Stimulated activated naive CD8-positive, alpha-beta T cell treated with anti-CD3 and anti-CD28 coated beads, Interleukin-15, amount 100 ng/mL, for 72 hours (primary cell): ENCODE measurements at regions not wholly inside any gene's neighbourhood (a gene's known extent, or its start where the extent isn't known, plus 50 kb on each side); places are given as distances from the start of the nearest gene placed in this dataset.
A peak's percentile ranks its signal among the peaks of the same experiment; 100 is the strongest.

Experiments
- ATAC-seq: fragments of 150-1000 bp; cut with Tn5 transposase; 2 replicates; pipeline ENCODE4 v1.10.0; 2021; ENCODE audit warnings: mild to moderate bottlenecking, moderate library complexity
- DNase-seq, 2 donors: peaks; one replicate each; pipeline ENCODE4 v3.0.0; 2021 to 2022
- H3K27ac Mint-ChIP-seq, 2 donors: one replicate each; pipeline ENCODE4 v1.8.0; 2022; ENCODE audit warnings: mild to moderate bottlenecking in 2 of 2, mixed read lengths in 2 of 2, moderate library complexity in 2 of 2
- H3K27me3 Mint-ChIP-seq: one replicate; pipeline ENCODE4 v1.8.0; 2022; ENCODE audit warnings: mixed read lengths
- H3K4me1 Mint-ChIP-seq: one replicate; pipeline ENCODE4 v1.8.0; 2022; ENCODE audit warnings: mild to moderate bottlenecking, mixed read lengths
- H3K4me3 Mint-ChIP-seq, 2 donors: one replicate each; pipeline ENCODE4 v1.8.0; 2022; ENCODE audit warnings: mild to moderate bottlenecking in 2 of 2, mixed read lengths in 2 of 2, moderate library complexity in 1 of 2
- H3K9me3 Mint-ChIP-seq, 2 donors: one replicate each; pipeline ENCODE4 v1.8.0; 2022; ENCODE audit warnings: mixed read lengths in 2 of 2

DNA sequence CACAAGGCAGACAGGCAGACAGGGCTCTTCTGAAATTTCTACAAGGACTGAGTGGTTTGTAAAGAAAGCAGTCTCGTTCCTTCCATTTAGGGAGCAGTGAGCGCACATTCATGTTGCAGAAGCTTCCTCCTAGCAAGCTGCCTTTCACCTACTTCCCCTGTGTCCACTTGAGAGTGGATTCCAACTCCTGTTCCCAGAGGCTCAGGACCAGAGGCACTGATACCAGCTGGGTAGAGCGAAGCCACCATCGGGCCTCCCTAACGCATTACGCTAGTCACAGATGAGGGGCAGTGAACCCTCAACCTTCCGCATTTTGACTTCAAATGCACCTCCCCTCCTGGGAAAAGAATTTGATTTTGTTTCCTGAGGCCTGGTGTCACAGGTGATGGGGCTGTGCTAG, 215.8 kb downstream of the SIPA1L2 start:
- no peak overlapping the region for H3K4me3 Mint-ChIP-seq
- peaks cover 7% of the 10 kb centered on the region for H3K27me3 Mint-ChIP-seq
- no peaks in the 10 kb centered on the region for H3K4me1 Mint-ChIP-seq
- peaks cover 4 to 6% of the 10 kb centered on the region in 2 donors for H3K9me3 Mint-ChIP-seq
- ATAC-seq = no peak
- no peak overlapping the region for H3K27ac Mint-ChIP-seq
- DNase-seq = no peak

DNA sequence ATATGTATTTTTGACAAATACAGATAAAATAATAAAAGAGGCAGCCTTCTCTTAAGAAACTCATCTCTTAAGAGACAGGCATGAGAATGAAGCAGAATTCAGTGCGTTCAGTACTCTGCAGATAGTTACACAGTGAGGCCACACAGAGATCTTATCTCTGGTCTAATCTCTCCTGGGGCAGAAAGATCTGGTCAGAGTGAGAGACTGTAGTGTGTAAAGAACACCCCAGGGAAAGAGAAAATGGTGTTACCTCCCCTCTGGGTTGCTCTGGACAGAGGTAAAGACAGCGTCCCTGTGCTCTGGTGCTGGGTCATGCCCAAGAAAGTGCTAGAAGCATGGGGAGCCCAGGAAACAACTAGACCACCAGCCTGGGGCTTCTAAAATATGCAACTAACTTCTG, 216.3 kb downstream of the SIPA1L2 start:
- Mint-ChIP-seq H3K9me3 (peaks cover 4 to 7% of the 10 kb centered on the region in 2 donors), H3K4me1 (no peaks in the 10 kb centered on the region), H3K27me3 (peaks cover 7% of the 10 kb centered on the region), H3K27ac (no peak overlapping the region), H3K4me3 (no peak overlapping the region)
- DNase-seq (no peak), ATAC-seq (no peak)

DNA sequence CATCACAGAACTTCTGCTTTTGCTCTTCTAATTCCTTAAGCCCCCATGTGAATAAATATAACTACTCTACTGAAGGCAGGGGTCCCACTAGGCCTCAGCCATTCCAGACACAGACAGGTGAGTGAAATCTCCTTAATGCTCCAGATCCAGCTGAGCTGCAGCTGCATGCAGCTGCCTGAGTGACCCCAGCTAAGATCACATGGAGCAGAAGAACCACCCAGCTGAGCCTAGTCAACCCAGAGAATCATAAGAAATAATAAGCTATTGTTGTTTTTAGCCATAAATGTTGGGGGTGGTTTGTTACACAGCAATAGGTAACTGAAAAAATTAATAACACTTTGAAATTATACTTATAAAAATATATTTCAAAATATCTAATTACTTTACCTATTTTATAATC, 220.3 kb downstream of the SIPA1L2 start:
- no peaks in the 10 kb centered on the region for H3K27me3 Mint-ChIP-seq
- H3K9me3 Mint-ChIP-seq = peaks cover 4 to 7% of the 10 kb centered on the region in 2 donors
- H3K4me3 Mint-ChIP-seq = no peak overlapping the region
- DNase-seq = no peak
- no peak for ATAC-seq
- H3K27ac Mint-ChIP-seq = no peak overlapping the region
- no peaks in the 10 kb centered on the region for H3K4me1 Mint-ChIP-seq

DNA sequence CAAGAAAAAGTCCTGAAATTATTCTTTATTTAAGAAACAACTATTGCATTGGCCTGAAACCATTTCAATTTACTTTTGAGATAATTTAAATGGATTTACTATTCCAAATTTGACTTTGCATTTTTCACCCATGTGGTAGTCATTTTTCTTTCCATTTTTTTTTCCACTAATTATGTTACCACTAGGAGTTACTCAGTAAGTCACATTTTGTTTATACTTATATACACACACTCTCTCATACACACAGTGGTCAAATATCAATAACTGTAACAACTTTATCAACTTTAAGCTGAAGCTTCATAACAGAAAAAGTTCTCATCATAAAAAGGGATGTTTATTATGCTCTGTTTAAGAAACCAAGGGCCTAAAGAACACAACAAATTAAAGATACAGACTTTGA, 222.8 kb downstream of the SIPA1L2 start:
- Mint-ChIP-seq H3K27me3 (no peaks in the 10 kb centered on the region), H3K4me3 (no peak overlapping the region), H3K9me3 (peaks cover 4 to 7% of the 10 kb centered on the region in 2 donors), H3K27ac (no peak overlapping the region), H3K4me1 (no peaks in the 10 kb centered on the region)
- no peak for DNase-seq
- ATAC-seq = no peak

DNA sequence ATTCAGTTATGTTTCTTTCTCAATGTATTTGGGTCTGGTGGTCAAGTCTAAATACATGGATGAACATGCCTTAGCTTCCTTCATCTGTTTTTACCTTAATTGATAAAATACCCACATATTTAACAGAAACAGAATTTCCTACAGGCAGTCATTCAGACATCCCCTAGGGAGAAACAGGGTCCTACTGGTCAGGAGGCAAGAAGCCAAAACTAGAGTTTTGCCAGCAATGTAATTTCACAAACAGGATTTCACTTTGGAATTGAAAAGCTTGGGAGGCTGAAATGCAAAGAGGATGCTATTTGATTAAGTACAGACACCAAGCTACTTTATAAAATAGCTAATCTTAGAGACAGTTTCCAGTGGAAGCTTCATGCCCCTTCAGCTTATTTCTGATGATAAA, 224.2 kb downstream of the SIPA1L2 start:
- no peak for ATAC-seq
- no peaks in the 10 kb centered on the region for H3K4me1 Mint-ChIP-seq
- no peak for DNase-seq
- peaks cover 4 to 7% of the 10 kb centered on the region in 2 donors for H3K9me3 Mint-ChIP-seq
- H3K27me3 Mint-ChIP-seq = no peaks in the 10 kb centered on the region
- H3K27ac Mint-ChIP-seq = no peak overlapping the region
- no peak overlapping the region for H3K4me3 Mint-ChIP-seq

DNA sequence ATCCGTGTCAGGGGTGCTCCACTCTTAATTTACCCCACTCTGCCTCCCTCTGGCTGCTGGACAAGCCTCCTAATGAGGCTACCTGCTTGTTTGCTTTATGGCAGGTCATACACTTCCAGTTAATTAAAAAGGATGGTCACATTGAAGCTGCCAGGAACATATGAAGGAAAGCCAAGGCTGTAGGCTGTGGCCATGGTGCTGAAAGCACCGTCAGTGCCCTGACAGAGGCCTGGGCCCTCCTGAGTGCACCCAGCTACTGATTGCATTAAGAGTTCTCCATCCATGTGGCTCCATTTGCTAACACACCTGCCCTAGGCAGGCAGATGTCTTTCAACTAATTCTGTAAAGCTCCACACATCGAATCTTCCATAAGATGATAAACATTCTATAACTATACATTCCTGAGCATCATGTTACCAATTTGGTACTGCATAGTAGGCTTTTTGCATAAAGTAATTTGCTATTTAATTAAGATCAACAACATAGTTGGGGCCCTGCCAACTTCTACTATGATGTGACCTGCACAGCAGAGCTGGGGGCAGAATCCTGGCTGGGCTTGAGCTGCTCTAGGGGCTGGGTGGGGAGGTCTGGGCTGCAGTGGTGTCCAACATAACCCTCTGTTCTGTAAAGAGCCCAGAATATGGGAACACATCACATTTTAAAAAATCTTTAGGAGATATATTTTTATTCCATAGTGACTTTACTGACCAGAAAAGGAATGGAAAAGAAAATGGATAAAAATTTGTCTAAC, 224.8 kb downstream of the SIPA1L2 start:
- Mint-ChIP-seq H3K27ac (no peak overlapping the region), H3K4me1 (no peaks in the 10 kb centered on the region), H3K27me3 (no peaks in the 10 kb centered on the region), H3K9me3 (peaks cover 4 to 7% of the 10 kb centered on the region in 2 donors), H3K4me3 (no peak overlapping the region)
- DNase-seq (no peak), ATAC-seq (no peak)

DNA sequence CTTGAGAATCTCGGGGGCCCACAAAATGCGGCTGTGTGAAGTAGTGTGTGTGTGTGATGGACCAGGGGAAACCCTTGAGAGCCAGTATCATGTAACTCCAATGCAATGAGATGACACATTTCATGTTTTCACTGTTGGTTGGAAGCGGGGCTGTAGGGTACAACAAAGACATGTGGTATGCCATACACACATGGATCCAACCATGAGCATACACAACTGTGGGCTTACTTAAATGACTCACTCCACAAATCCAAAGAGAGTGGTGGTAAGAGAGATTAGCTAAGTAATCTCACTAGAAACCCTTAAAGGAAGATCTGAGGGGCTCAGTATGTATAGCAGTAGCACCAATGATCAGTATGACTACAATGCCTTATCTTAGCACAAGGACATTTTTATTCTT, 225.7 kb downstream of the SIPA1L2 start:
- no peak overlapping the region for H3K27ac Mint-ChIP-seq
- peaks cover 0 to 3% of the 10 kb centered on the region in 2 donors for H3K9me3 Mint-ChIP-seq
- H3K27me3 Mint-ChIP-seq = no peaks in the 10 kb centered on the region
- H3K4me3 Mint-ChIP-seq = no peak overlapping the region
- H3K4me1 Mint-ChIP-seq = no peaks in the 10 kb centered on the region
- no peak for DNase-seq
- peak; percentile 58 for ATAC-seq

DNA sequence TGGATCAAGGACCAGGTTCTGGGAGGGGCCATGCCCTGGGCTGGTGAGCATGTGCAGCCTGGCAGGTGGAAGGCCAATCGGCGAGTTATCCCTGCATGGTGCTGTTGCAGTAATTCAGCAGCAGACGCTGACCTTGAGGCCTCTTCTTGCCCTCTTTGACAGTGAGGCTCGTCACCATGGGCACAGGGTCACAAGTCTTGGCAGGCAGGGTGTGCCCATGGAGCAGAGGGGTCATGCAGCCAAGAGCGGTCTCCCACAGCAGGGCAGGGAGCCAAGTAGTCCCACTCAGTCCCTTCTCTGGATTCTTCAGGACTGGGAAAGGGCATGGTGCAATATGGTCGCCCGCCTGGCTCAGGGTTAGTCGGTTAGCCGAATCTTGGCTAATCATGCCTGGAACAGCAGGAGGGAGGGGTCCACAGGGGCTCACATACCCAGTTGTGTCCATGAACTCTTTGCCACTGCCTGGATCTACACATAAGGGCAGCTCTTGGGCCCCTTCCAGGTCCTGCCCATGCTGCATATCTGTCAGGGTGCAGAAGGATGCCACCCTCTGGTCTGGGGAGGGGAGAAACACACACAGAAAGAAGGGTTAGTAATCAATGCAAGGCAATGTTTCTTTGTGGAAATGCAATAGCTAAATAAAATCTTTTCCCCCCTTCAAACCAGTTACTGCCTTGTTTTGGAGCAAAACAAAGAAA, 226.8 kb downstream of the SIPA1L2 start:
- Mint-ChIP-seq H3K4me1 (no peaks in the 10 kb centered on the region), H3K27ac (no peak overlapping the region), H3K9me3 (no peaks in the 10 kb centered on the region), H3K4me3 (no peak overlapping the region), H3K27me3 (no peaks in the 10 kb centered on the region)
- ATAC-seq (no peak), DNase-seq (no peak)

DNA sequence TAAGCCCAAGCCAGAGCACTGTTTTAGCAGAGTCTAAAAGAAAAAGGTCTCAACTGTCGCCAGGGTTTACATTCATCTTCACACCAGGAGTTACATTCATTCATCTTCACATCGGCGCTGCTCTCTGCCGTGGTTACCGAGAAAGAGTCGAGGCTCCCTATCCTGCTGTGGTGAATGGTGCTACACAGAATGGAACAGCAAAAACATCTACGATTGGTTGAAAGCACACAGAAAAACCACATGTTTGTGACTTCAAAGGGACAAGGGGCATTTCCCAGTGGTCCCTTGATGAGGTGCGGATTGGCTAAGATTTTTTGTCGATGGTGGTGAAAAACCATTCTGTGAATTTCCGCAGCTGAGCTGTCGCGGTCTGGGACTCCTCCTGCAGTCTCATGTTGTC, 231.1 kb downstream of the SIPA1L2 start:
- no peaks in the 10 kb centered on the region for H3K4me1 Mint-ChIP-seq
- H3K9me3 Mint-ChIP-seq = no peaks in the 10 kb centered on the region
- H3K27me3 Mint-ChIP-seq = no peaks in the 10 kb centered on the region
- ATAC-seq = peak; percentile 39
- H3K4me3 Mint-ChIP-seq = no peak overlapping the region
- DNase-seq = no peak
- H3K27ac Mint-ChIP-seq = no peak overlapping the region

DNA sequence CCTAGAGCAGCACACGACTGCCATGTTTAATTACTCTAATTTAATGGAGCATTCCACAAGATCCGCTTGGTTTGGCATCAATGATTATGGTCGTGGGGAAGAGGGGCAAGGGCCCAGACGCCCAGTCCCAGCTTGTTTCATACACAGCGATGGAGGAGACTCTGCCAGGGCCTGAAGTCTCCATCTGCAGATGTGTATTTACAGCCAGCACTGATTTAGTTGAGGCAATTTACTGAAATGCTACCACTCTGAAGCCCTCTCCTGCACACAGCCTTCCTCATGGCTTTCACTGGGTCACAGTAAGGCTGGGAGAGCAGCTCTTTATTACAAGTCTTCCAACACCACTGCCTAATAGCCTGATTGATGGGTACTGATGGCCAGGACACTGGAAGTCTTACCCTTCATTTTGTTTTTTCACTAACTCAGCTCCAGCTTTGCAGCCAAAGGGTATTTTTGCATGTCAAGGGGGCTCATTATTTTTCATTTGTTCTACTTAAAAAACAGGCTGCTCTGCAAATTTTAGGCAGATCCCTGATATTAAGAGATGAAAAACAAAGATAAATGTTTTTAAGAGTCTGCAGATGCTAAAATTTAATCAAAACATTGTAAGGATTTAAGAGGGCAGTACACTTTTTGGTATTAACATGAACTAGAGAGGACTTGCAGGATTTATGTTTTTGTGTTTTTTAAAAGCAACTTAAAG, 236.3 kb downstream of the SIPA1L2 start:
- Mint-ChIP-seq H3K4me1 (no peaks in the 10 kb centered on the region), H3K4me3 (no peak overlapping the region), H3K9me3 (no peaks in the 10 kb centered on the region), H3K27me3 (no peaks in the 10 kb centered on the region), H3K27ac (no peak overlapping the region)
- no peak for DNase-seq
- no peak for ATAC-seq

DNA sequence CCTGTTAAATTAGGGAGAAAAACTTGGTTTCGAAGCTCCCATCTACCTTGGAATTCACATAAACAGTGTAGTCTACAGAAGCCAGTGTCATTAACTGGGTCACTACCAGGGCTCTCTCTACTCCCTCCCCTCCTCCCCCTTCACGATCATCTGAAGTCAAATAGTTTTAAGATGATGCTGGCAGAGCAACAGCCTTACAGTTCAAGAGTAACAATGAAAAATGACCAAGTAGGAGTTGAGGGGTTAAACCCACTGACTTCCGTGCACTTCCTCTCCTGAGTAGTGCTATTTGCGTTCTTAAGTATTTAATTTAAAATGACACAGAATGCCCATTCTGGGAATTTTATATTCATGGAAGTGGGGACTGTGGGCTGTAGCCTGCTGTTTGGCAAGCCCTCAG, 236.9 kb downstream of the SIPA1L2 start:
- H3K27me3 Mint-ChIP-seq = no peaks in the 10 kb centered on the region
- no peaks in the 10 kb centered on the region for H3K4me1 Mint-ChIP-seq
- no peak overlapping the region for H3K27ac Mint-ChIP-seq
- H3K4me3 Mint-ChIP-seq = no peak overlapping the region
- ATAC-seq (no peak), DNase-seq (no peak)
- H3K9me3 Mint-ChIP-seq = no peaks in the 10 kb centered on the region

DNA sequence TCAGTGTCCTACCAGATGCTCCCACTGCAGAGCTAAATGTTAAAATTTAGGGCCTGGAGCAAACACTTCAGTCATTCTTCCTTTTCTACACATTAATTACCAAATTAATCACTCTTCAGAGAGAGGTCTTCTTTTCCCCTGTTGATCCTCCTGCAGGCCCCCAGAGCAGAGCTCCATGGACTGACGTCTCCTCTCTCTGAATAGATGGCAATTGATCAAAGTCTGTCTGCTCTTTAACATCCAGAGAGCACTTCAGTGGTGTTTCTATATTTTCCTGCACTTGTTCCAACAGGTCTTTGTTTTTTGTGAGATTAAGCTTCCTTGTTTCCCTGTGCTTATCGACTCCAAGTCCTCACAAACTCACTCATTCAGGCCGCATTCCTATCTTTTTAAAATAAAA, 239.3 kb downstream of the SIPA1L2 start:
- ATAC-seq (no peak), DNase-seq (no peak)
- Mint-ChIP-seq H3K27ac (peak overlapping the region in 1 of 2 donors; percentile 1), H3K9me3 (no peaks in the 10 kb centered on the region), H3K4me1 (no peaks in the 10 kb centered on the region), H3K27me3 (no peaks in the 10 kb centered on the region), H3K4me3 (no peak overlapping the region)

DNA sequence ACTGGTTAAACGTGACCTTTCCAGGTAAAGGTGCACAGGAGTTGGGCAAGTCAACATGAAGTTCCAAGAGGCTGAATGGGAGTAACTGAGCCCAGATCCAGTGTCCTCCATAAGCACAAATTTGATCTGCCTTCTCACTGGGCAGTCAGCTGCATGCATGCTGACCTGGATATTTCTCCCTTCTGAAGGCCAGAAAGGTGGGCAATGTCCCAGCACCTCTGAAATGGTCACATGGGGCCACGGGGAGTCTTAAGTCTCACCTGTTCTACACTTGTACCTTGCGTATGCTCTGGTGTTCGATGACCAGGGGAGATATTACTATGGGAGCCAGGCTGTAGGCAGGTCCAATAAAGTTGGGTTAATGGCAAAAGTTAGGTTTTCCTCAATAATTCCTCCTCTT, 240.2 kb downstream of the SIPA1L2 start:
- H3K4me1 Mint-ChIP-seq = no peaks in the 10 kb centered on the region
- DNase-seq (no peak), ATAC-seq (no peak)
- H3K4me3 Mint-ChIP-seq = no peak overlapping the region
- H3K27ac Mint-ChIP-seq = no peak overlapping the region
- no peaks in the 10 kb centered on the region for H3K9me3 Mint-ChIP-seq
- no peaks in the 10 kb centered on the region for H3K27me3 Mint-ChIP-seq

DNA sequence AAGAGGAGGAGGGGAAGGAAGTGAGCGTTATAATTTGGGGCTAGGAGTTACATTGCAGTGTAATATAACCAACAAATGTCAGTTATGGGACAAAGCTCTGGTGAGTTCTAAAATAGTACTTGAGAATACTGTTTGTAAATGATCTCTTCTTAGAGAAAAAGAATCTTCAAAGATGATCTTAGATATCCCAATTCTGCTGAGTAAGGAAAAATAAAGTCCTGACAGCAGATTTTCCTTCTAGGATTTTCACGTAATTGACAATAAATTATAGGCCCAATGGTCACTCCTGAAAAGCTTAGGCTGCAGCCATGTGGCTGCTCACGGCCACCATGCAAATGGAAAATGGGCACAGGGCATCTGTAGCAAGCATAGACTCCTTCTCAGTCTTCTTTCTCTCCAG, 241.6 kb downstream of the SIPA1L2 start:
- H3K4me1 Mint-ChIP-seq = no peaks in the 10 kb centered on the region
- ATAC-seq = no peak
- H3K27ac Mint-ChIP-seq = peak overlapping the region in 1 of 2 donors; percentile 7
- no peak for DNase-seq
- no peaks in the 10 kb centered on the region for H3K9me3 Mint-ChIP-seq
- H3K27me3 Mint-ChIP-seq = peaks cover 3% of the 10 kb centered on the region
- no peak overlapping the region for H3K4me3 Mint-ChIP-seq

DNA sequence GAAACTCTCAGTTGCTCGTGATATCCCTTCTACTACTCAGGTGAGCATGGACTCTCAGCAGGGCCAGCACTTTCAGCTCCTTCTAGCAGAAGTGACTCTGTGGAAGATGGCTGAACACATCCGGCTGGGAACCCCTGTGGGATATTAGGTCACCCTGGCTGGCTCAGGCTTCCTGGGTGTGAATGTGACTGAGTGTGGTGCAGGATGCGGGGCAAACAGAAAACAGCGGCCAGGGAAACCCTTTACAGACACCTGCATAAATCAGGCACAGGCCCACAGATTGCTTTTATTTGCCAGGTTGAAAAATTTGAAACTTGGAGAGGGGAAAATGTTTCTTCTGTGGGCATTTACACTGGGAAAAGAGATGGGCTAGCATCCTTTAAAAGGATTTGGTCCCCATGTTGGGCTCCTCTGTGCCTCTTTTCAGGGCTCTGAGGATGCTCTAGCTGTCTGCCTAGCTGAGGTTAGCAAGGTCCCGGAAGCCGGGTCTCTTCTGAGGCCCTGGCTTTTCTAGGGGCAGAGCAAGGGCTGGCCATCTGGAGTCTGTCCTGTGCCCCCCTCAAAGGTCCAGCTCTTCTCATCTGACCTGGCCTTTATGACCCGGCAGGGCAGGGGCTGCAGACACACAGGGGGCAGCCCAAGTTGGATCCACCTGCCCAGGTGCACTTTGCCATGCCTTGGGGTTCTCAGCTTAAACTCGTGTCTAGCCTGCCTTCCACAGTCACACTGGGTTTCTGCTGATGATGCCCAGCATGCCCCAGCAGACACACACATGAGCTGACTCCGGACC, 243.0 kb downstream of the SIPA1L2 start:
- H3K9me3 Mint-ChIP-seq = no peaks in the 10 kb centered on the region
- H3K4me1 Mint-ChIP-seq = no peaks in the 10 kb centered on the region
- DNase-seq (no peak), ATAC-seq (no peak)
- no peak overlapping the region for H3K4me3 Mint-ChIP-seq
- H3K27ac Mint-ChIP-seq = no peak overlapping the region
- peaks cover 7% of the 10 kb centered on the region for H3K27me3 Mint-ChIP-seq
